HCEC 1CT (cell line): ENCODE measurements at regions not wholly inside any gene's neighbourhood (a gene's known extent, or its start where the extent isn't known, plus 50 kb on each side); places are given as distances from the start of the nearest gene placed in this dataset.

Source experiments
- DNase-seq: peaks from one replicate; pipeline ENCODE4 v3.0.0-alpha.2; 2017

- DNase-seq = no peak
These were observed 160.4 kb upstream of the SYT6 start for GRCh38 chr1:114314098-114314497.

- no peak for DNase-seq
These were observed 157.1 kb upstream of the SYT6 start for GRCh38 chr1:114310695-114311271.

GRCh38 chr1:114302821-114303220, 149.2 kb upstream of the SYT6 start:
- DNase-seq = no peak

- DNase-seq = no peak
These were observed 145.8 kb upstream of the SYT6 start for GRCh38 chr1:114299331-114299975.

- DNase-seq = no peak
These were observed 144.3 kb upstream of the SYT6 start for GRCh38 chr1:114298008-114298407.

- no peak for DNase-seq
These were observed 142.7 kb upstream of the SYT6 start for GRCh38 chr1:114296413-114296812.

- no peak for DNase-seq
These were observed 141.7 kb upstream of the SYT6 start for GRCh38 chr1:114295321-114295720.

GRCh38 chr1:114292835-114293234, 139.2 kb upstream of the SYT6 start:
- no peak for DNase-seq

GRCh38 chr1:114292194-114292593, 138.5 kb upstream of the SYT6 start:
- DNase-seq = no peak

- no peak for DNase-seq
These were observed 137.1 kb upstream of the SYT6 start for GRCh38 chr1:114290776-114291175.

- no peak for DNase-seq
These were observed 136.7 kb upstream of the SYT6 start for GRCh38 chr1:114290341-114290740.

GRCh38 chr1:114289824-114290223, 136.2 kb upstream of the SYT6 start:
- DNase-seq = no peak

GRCh38 chr1:114289306-114289705, 135.6 kb upstream of the SYT6 start:
- DNase-seq = no peak

GRCh38 chr1:114286960-114287359, 133.3 kb upstream of the SYT6 start:
- no peak for DNase-seq

- peak; percentile 49 for DNase-seq
These were observed 132.5 kb upstream of the SYT6 start for GRCh38 chr1:114286179-114286578.

GRCh38 chr1:114282751-114283403, 129.2 kb upstream of the SYT6 start:
- DNase-seq = peak; percentile 74

- DNase-seq = no peak
These were observed 125.2 kb upstream of the SYT6 start for GRCh38 chr1:114278911-114279310.

GRCh38 chr1:114278430-114278829, 124.8 kb upstream of the SYT6 start:
- DNase-seq = no peak

- no peak for DNase-seq
These were observed 121.1 kb upstream of the SYT6 start for GRCh38 chr1:114274621-114275317.

GRCh38 chr1:114272593-114272992, 118.9 kb upstream of the SYT6 start:
- no peak for DNase-seq

GRCh38 chr1:114270718-114271117, 117.0 kb upstream of the SYT6 start:
- no peak for DNase-seq

- no peak for DNase-seq
These were observed 116.6 kb upstream of the SYT6 start for GRCh38 chr1:114270282-114270681.

GRCh38 chr1:114269539-114269938, 115.9 kb upstream of the SYT6 start:
- DNase-seq = no peak

- no peak for DNase-seq
These were observed 109.7 kb upstream of the SYT6 start for GRCh38 chr1:114263343-114263742.
